ENCODE measurements at regions not wholly inside any gene's neighbourhood (a gene's known extent, or its start where the extent isn't known, plus 50 kb on each side); places are given as distances from the start of the nearest gene placed in this dataset.

- no peaks in the 10 kb centered on the region for H3K23me2 ChIP-seq (ENCODE audit: insufficient read length, low read depth, low read length, poor library complexity, severe bottlenecking)
- H4K20me1 ChIP-seq (ENCODE audit: control insufficient read depth, insufficient read depth, insufficient read length) = no peaks in the 10 kb centered on the region
- H3K4me1 Mint-ChIP-seq = peaks cover 32 to 39% of the 10 kb centered on the region in 2 experiments
- TF ChIP-seq CTCF (conservative IDR thresholded peaks at IDR 0.05) = no peak
- DNase-seq = no peak
- H3K27me3 Mint-ChIP-seq (ENCODE audit: low read depth) = peaks cover 2% of the 10 kb centered on the region
- H3K9me3 Mint-ChIP-seq = no peaks in the 10 kb centered on the region; a peak in 1 of 5 replicates
- no peak overlapping the region for H2BK12ac ChIP-seq (ENCODE audit: insufficient read length, low read depth, low read length)
- no peak overlapping the region for H2BK120ac ChIP-seq (ENCODE audit: low read depth, low read length, poor library complexity, severe bottlenecking)
- no peak overlapping the region for H4K5ac ChIP-seq (ENCODE audit: insufficient read length, low read depth, low read length)
- H3K56ac ChIP-seq (ENCODE audit: insufficient read length, low read depth, low read length) = no peak overlapping the region
- no peak overlapping the region for H3K27ac ChIP-seq (ENCODE audit: insufficient read length, low read depth, low read length)
- H3K18ac ChIP-seq (ENCODE audit: insufficient read length, low read depth, low read length) = no peak overlapping the region
- H3K27me3 ChIP-seq (ENCODE audit: insufficient read depth, low read length) = no peaks in the 10 kb centered on the region
- H3K4me2 ChIP-seq (ENCODE audit: insufficient read depth, insufficient read length, low read length) = no peak overlapping the region
- H3K27ac Mint-ChIP-seq = no peak overlapping the region; a peak in 1 of 7 replicates
- no peak overlapping the region for H2AFZ ChIP-seq (ENCODE audit: low read length)
- H2BK15ac ChIP-seq (ENCODE audit: low read depth, low read length) = no peak overlapping the region
- H3K4me3 Mint-ChIP-seq = no peak overlapping the region
- no peaks in the 10 kb centered on the region for H3K36me3 Mint-ChIP-seq (ENCODE audit: insufficient read depth in 1 of 3, low read depth in 3 of 3)
- H3K79me2 ChIP-seq (ENCODE audit: insufficient read depth, low read length) = no peaks in the 10 kb centered on the region
- H4K8ac ChIP-seq (replicated peaks; ENCODE audit: insufficient read length, low read depth, low read length) = no peak overlapping the region
- no peak overlapping the region for H3T11ph ChIP-seq (ENCODE audit: low read length)
- no peak overlapping the region for H2BK20ac ChIP-seq (ENCODE audit: low read depth, low read length, poor library complexity, severe bottlenecking)
- no peak overlapping the region for H3K23ac ChIP-seq (ENCODE audit: insufficient read length, low read depth, low read length)
- no peaks in the 10 kb centered on the region; the same call in 1 of the 2 replicates for H3K4me1 ChIP-seq (ENCODE audit: insufficient read depth, low read length)
- no peak overlapping the region for H3K14ac ChIP-seq (ENCODE audit: insufficient read depth, low read length)
- no peak overlapping the region for H2AK5ac ChIP-seq (ENCODE audit: insufficient read length, low read length)
- no peak overlapping the region for H3K4ac ChIP-seq (ENCODE audit: low read depth, low read length)
- H4K91ac ChIP-seq (ENCODE audit: insufficient read length, low read depth, low read length) = no peak overlapping the region
- WGBS (ENCODE audit: extremely low coverage, insufficient read length, low lambda C conversion rate) = no CpG with 5 or more reads among the region's 8 CpGs
- no peaks in the 10 kb centered on the region for H3K9me3 ChIP-seq (ENCODE audit: control insufficient read depth, low read depth, low read length)
- no peak overlapping the region for H3K9ac ChIP-seq (ENCODE audit: extremely low read depth, insufficient read length, low read length)
- no peak overlapping the region for H2BK5ac ChIP-seq (ENCODE audit: insufficient read length, low read length)
- no peaks in the 10 kb centered on the region for H3K79me1 ChIP-seq (ENCODE audit: insufficient read depth, low read depth, low read length, poor library complexity, severe bottlenecking)
These were observed 126.4 kb downstream of the BANF2 start for GRCh38 chr20:17825960-17826843.

All from H9 (cell line).